NCI-H2171 treated with DMSO at 0.1 percent for 48 hours (cell line): ENCODE measurements at regions not wholly inside any gene's neighbourhood (a gene's known extent, or its start where the extent isn't known, plus 50 kb on each side); places are given as distances from the start of the nearest gene placed in this dataset.

Experiments
- DNase-seq: peaks from one replicate; lab custom pipeline; 2025; lab: John Stamatoyannopoulos, UW

GRCh38 chr21:41631564-41632461 is 123.9 kb upstream of the TMPRSS2 start:
- no peak for DNase-seq

- no peak for DNase-seq
Observed at GRCh38 chr21:41630917-41631316, 123.0 kb upstream of the TMPRSS2 start.

GRCh38 chr21:41630249-41630648 is 122.3 kb upstream of the TMPRSS2 start:
- DNase-seq = no peak

GRCh38 chr21:41628256-41628655 is 120.3 kb upstream of the TMPRSS2 start:
- no peak for DNase-seq

- no peak for DNase-seq
Observed at GRCh38 chr21:41627428-41627827, 119.5 kb upstream of the TMPRSS2 start.

- DNase-seq = no peak
Observed at GRCh38 chr21:41626021-41626420, 118.1 kb upstream of the TMPRSS2 start.

GRCh38 chr21:41625428-41625827 is 117.5 kb upstream of the TMPRSS2 start:
- DNase-seq = no peak

GRCh38 chr21:41624674-41625310 is 116.8 kb upstream of the TMPRSS2 start:
- DNase-seq = no peak

- DNase-seq = no peak
Observed at GRCh38 chr21:41623945-41624344, 116.0 kb upstream of the TMPRSS2 start.

- no peak for DNase-seq
Observed at GRCh38 chr21:41622831-41623548, 115.0 kb upstream of the TMPRSS2 start.

GRCh38 chr21:41622201-41622600 is 114.2 kb upstream of the TMPRSS2 start:
- DNase-seq = no peak

- DNase-seq = no peak
Observed at GRCh38 chr21:41621513-41621912, 113.6 kb upstream of the TMPRSS2 start.

GRCh38 chr21:41620982-41621381 is 113.0 kb upstream of the TMPRSS2 start:
- no peak for DNase-seq

- no peak for DNase-seq
Observed at GRCh38 chr21:41620541-41620940, 112.6 kb upstream of the TMPRSS2 start.

- DNase-seq = no peak
Observed at GRCh38 chr21:41616031-41616591, 108.2 kb upstream of the TMPRSS2 start.

GRCh38 chr21:41615613-41616012 is 107.7 kb upstream of the TMPRSS2 start:
- DNase-seq = no peak

GRCh38 chr21:41614511-41614910 is 106.6 kb upstream of the TMPRSS2 start:
- DNase-seq = no peak

GRCh38 chr21:41613533-41613909 is 105.6 kb upstream of the TMPRSS2 start:
- DNase-seq = no peak

- DNase-seq = no peak
Observed at GRCh38 chr21:41612674-41613532, 104.9 kb upstream of the TMPRSS2 start.

GRCh38 chr21:41611966-41612606 is 104.1 kb upstream of the TMPRSS2 start:
- DNase-seq = no peak

- DNase-seq = no peak
Observed at GRCh38 chr21:41611441-41611840, 103.5 kb upstream of the TMPRSS2 start.
